Adrenal gland (tissue), 5 donors: ENCODE measurements at regions not wholly inside any gene's neighbourhood (a gene's known extent, or its start where the extent isn't known, plus 50 kb on each side); places are given as distances from the start of the nearest gene placed in this dataset.

ENCODE experiments used
- POLR2A ChIP-seq, 2 donors: fragments of 450-650 bp; IDR thresholded peaks; one replicate each; pipeline ENCODE4 v1.6.1; 2017; ENCODE audit warnings: antibody characterized with exemption in 2 of 2, mild to moderate bottlenecking in 2 of 2, moderate library complexity in 1 of 2
- TF ChIP-seq, protein P1 (sequence below), 6 experiments: fragments of 450-650 bp in 4 of 6; fragments of 200-600 bp in 2 of 6; sonication (generic) in 1 of 6; IDR thresholded peaks; 1 replicate in 5 of 6; 2 replicates in 1 of 6; pipeline versions ENCODE4 v1.5.1 to v1.8.0; 2016 to 2021; ENCODE audit warnings: antibody characterized with exemption in 6 of 6, mild to moderate bottlenecking in 2 of 6, moderate library complexity in 1 of 6
- donor health status: DM: no; HTN: no; CAD: no.

GRCh38 chr15:39215015-39215414 lies 365.9 kb upstream of the THBS1 start:
- TF ChIP-seq, protein P1, sequence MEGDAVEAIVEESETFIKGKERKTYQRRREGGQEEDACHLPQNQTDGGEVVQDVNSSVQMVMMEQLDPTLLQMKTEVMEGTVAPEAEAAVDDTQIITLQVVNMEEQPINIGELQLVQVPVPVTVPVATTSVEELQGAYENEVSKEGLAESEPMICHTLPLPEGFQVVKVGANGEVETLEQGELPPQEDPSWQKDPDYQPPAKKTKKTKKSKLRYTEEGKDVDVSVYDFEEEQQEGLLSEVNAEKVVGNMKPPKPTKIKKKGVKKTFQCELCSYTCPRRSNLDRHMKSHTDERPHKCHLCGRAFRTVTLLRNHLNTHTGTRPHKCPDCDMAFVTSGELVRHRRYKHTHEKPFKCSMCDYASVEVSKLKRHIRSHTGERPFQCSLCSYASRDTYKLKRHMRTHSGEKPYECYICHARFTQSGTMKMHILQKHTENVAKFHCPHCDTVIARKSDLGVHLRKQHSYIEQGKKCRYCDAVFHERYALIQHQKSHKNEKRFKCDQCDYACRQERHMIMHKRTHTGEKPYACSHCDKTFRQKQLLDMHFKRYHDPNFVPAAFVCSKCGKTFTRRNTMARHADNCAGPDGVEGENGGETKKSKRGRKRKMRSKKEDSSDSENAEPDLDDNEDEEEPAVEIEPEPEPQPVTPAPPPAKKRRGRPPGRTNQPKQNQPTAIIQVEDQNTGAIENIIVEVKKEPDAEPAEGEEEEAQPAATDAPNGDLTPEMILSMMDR (IDR thresholded peaks at IDR 0.05): no peak
- TF ChIP-seq POLR2A (IDR thresholded peaks at IDR 0.05): no peak
